CD4-positive, alpha-beta T cell treated with Interleukin-17A for 4 hours (primary cell): ENCODE measurements at regions not wholly inside any gene's neighbourhood (a gene's known extent, or its start where the extent isn't known, plus 50 kb on each side); places are given as distances from the start of the nearest gene placed in this dataset.
"Not testable (repeated sequence)": the region's sequence is repeated elsewhere in the genome, so short reads cannot be mapped to it uniquely, and the experiment has no call there.

Experiments
- DNase-seq: peaks from one replicate; pipeline ENCODE4 v3.0.0-alpha.2; 2020; ENCODE audit warnings: mixed read lengths

GRCh38 chr6:13874191-13874549 is 50.6 kb upstream of the RNF182 start:
- DNase-seq = no peak

GRCh38 chr6:13873288-13874190 is 51.2 kb upstream of the RNF182 start:
- peak; percentile 82 for DNase-seq

GRCh38 chr6:13872681-13873080 is 52.1 kb upstream of the RNF182 start:
- no peak for DNase-seq

- DNase-seq = not testable (repeated sequence)
Measured at GRCh38 chr6:13872006-13872405, 52.7 kb upstream of the RNF182 start.

GRCh38 chr6:13870214-13870830 is 54.4 kb upstream of the RNF182 start:
- DNase-seq = no peak

- DNase-seq = no peak
Measured at GRCh38 chr6:13868236-13868635, 53.9 kb upstream of the MCUR1 start.

GRCh38 chr6:13866301-13866700 is 51.9 kb upstream of the MCUR1 start:
- no peak for DNase-seq

GRCh38 chr6:13865141-13865540 is 50.8 kb upstream of the MCUR1 start:
- no peak for DNase-seq

GRCh38 chr6:13864669-13865068 is 50.3 kb upstream of the MCUR1 start:
- DNase-seq = not testable (repeated sequence)
